ENCODE measurements at regions not wholly inside any gene's neighbourhood (a gene's known extent, or its start where the extent isn't known, plus 50 kb on each side); places are given as distances from the start of the nearest gene placed in this dataset.

- DNase-seq: no peak
- Mint-ChIP-seq H3K36me3 (ENCODE audit: low read depth) (no peaks in the 10 kb centered on the region), H3K4me1 (ENCODE audit: low read depth) (no peaks in the 10 kb centered on the region)
Observed at GRCh38 chr15:96087180-96087884, 243.2 kb upstream of the NR2F2 start.

GRCh38 chr15:96088650-96089049 lies 241.8 kb upstream of the NR2F2 start:
- no peak for DNase-seq
- Mint-ChIP-seq H3K27ac (no peak overlapping the region), H3K4me3 (no peak overlapping the region), H3K27me3 (peaks cover 18% of the 10 kb centered on the region), H3K36me3 (ENCODE audit: low read depth) (no peaks in the 10 kb centered on the region), H3K9me3 (no peaks in the 10 kb centered on the region), H3K4me1 (ENCODE audit: low read depth) (no peaks in the 10 kb centered on the region)

More at GRCh38 chr15:96087180-96087884, 243.2 kb upstream of the NR2F2 start:
- no peak overlapping the region for H3K27ac Mint-ChIP-seq
- H3K4me3 Mint-ChIP-seq: no peak overlapping the region
- H3K9me3 Mint-ChIP-seq: no peaks in the 10 kb centered on the region
- H3K27me3 Mint-ChIP-seq: peaks cover 19% of the 10 kb centered on the region

GRCh38 chr15:96089405-96090058 lies 241.0 kb upstream of the NR2F2 start:
- H3K9me3 Mint-ChIP-seq: no peaks in the 10 kb centered on the region
- H3K27me3 Mint-ChIP-seq: peaks cover 22% of the 10 kb centered on the region
- H3K4me3 Mint-ChIP-seq: no peak overlapping the region
- H3K36me3 Mint-ChIP-seq (ENCODE audit: low read depth): no peaks in the 10 kb centered on the region
- no peak overlapping the region for H3K27ac Mint-ChIP-seq
- H3K4me1 Mint-ChIP-seq (ENCODE audit: low read depth): no peaks in the 10 kb centered on the region
- DNase-seq: no peak

- H3K9me3 Mint-ChIP-seq: no peaks in the 10 kb centered on the region
- H3K36me3 Mint-ChIP-seq (ENCODE audit: low read depth): no peaks in the 10 kb centered on the region
- H3K4me1 Mint-ChIP-seq (ENCODE audit: low read depth): no peaks in the 10 kb centered on the region
- no peak overlapping the region for H3K4me3 Mint-ChIP-seq
- no peak for DNase-seq
- peaks cover 22% of the 10 kb centered on the region for H3K27me3 Mint-ChIP-seq
- H3K27ac Mint-ChIP-seq: no peak overlapping the region
Observed at GRCh38 chr15:96092186-96092585, 238.3 kb upstream of the NR2F2 start.

GRCh38 chr15:96093063-96093462 lies 237.4 kb upstream of the NR2F2 start:
- Mint-ChIP-seq H3K4me1 (ENCODE audit: low read depth) (no peaks in the 10 kb centered on the region), H3K27me3 (peaks cover 22% of the 10 kb centered on the region)

GRCh38 chr15:96097661-96098060 lies 232.8 kb upstream of the NR2F2 start:
- H3K27ac Mint-ChIP-seq: no peak overlapping the region

More at GRCh38 chr15:96093063-96093462, 237.4 kb upstream of the NR2F2 start:
- no peak for DNase-seq
- Mint-ChIP-seq H3K36me3 (ENCODE audit: low read depth) (no peaks in the 10 kb centered on the region), H3K4me3 (no peak overlapping the region), H3K27ac (no peak overlapping the region), H3K9me3 (no peaks in the 10 kb centered on the region)

GRCh38 chr15:96102631-96103030 lies 227.9 kb upstream of the NR2F2 start:
- H3K27ac Mint-ChIP-seq: no peak overlapping the region
- no peaks in the 10 kb centered on the region for H3K4me1 Mint-ChIP-seq (ENCODE audit: low read depth)
- H3K36me3 Mint-ChIP-seq (ENCODE audit: low read depth): no peaks in the 10 kb centered on the region
- H3K27me3 Mint-ChIP-seq: no peaks in the 10 kb centered on the region
- DNase-seq: no peak
- H3K4me3 Mint-ChIP-seq: no peak overlapping the region
- no peaks in the 10 kb centered on the region for H3K9me3 Mint-ChIP-seq

More at GRCh38 chr15:96097661-96098060, 232.8 kb upstream of the NR2F2 start:
- Mint-ChIP-seq H3K36me3 (ENCODE audit: low read depth) (no peaks in the 10 kb centered on the region), H3K4me3 (no peak overlapping the region), H3K9me3 (no peaks in the 10 kb centered on the region), H3K4me1 (ENCODE audit: low read depth) (no peaks in the 10 kb centered on the region), H3K27me3 (peaks cover 7% of the 10 kb centered on the region)
- no peak for DNase-seq

- H3K4me3 Mint-ChIP-seq: no peak overlapping the region
- H3K36me3 Mint-ChIP-seq (ENCODE audit: low read depth): no peaks in the 10 kb centered on the region
- H3K9me3 Mint-ChIP-seq: no peaks in the 10 kb centered on the region
- H3K4me1 Mint-ChIP-seq (ENCODE audit: low read depth): no peaks in the 10 kb centered on the region
- H3K27ac Mint-ChIP-seq: no peak overlapping the region
- no peak for DNase-seq
- no peaks in the 10 kb centered on the region for H3K27me3 Mint-ChIP-seq
Observed at GRCh38 chr15:96106181-96106580, 224.3 kb upstream of the NR2F2 start.

- no peaks in the 10 kb centered on the region for H3K9me3 Mint-ChIP-seq
- no peak overlapping the region for H3K27ac Mint-ChIP-seq
- no peaks in the 10 kb centered on the region for H3K4me1 Mint-ChIP-seq (ENCODE audit: low read depth)
- no peaks in the 10 kb centered on the region for H3K27me3 Mint-ChIP-seq
- H3K36me3 Mint-ChIP-seq (ENCODE audit: low read depth): no peaks in the 10 kb centered on the region
- no peak overlapping the region for H3K4me3 Mint-ChIP-seq
- DNase-seq: no peak
Observed at GRCh38 chr15:96106628-96107027, 223.9 kb upstream of the NR2F2 start.

GRCh38 chr15:96107916-96108315 lies 222.6 kb upstream of the NR2F2 start:
- Mint-ChIP-seq H3K27me3 (no peaks in the 10 kb centered on the region), H3K9me3 (no peaks in the 10 kb centered on the region), H3K4me3 (no peak overlapping the region), H3K27ac (no peak overlapping the region), H3K4me1 (ENCODE audit: low read depth) (no peaks in the 10 kb centered on the region), H3K36me3 (ENCODE audit: low read depth) (no peaks in the 10 kb centered on the region)
- DNase-seq: no peak

- H3K27ac Mint-ChIP-seq: no peak overlapping the region
- H3K4me3 Mint-ChIP-seq: no peak overlapping the region
- no peaks in the 10 kb centered on the region for H3K9me3 Mint-ChIP-seq
- no peaks in the 10 kb centered on the region for H3K36me3 Mint-ChIP-seq (ENCODE audit: low read depth)
- no peaks in the 10 kb centered on the region for H3K27me3 Mint-ChIP-seq
- no peaks in the 10 kb centered on the region for H3K4me1 Mint-ChIP-seq (ENCODE audit: low read depth)
- DNase-seq: no peak
Observed at GRCh38 chr15:96108405-96108804, 222.1 kb upstream of the NR2F2 start.

GRCh38 chr15:96109820-96110219 lies 220.7 kb upstream of the NR2F2 start:
- H3K27me3 Mint-ChIP-seq: no peaks in the 10 kb centered on the region
- no peak for DNase-seq
- no peaks in the 10 kb centered on the region for H3K36me3 Mint-ChIP-seq (ENCODE audit: low read depth)
- no peaks in the 10 kb centered on the region for H3K9me3 Mint-ChIP-seq
- H3K4me3 Mint-ChIP-seq: no peak overlapping the region
- H3K27ac Mint-ChIP-seq: no peak overlapping the region
- no peaks in the 10 kb centered on the region for H3K4me1 Mint-ChIP-seq (ENCODE audit: low read depth)

GRCh38 chr15:96112018-96112417 lies 218.5 kb upstream of the NR2F2 start:
- H3K36me3 Mint-ChIP-seq (ENCODE audit: low read depth): no peaks in the 10 kb centered on the region
- DNase-seq: no peak
- peaks cover 9% of the 10 kb centered on the region for H3K27me3 Mint-ChIP-seq
- no peaks in the 10 kb centered on the region for H3K9me3 Mint-ChIP-seq
- no peaks in the 10 kb centered on the region for H3K4me1 Mint-ChIP-seq (ENCODE audit: low read depth)
- no peak overlapping the region for H3K4me3 Mint-ChIP-seq
- H3K27ac Mint-ChIP-seq: no peak overlapping the region

GRCh38 chr15:96115642-96116041 lies 214.9 kb upstream of the NR2F2 start:
- no peak for DNase-seq
- Mint-ChIP-seq H3K36me3 (ENCODE audit: low read depth) (no peaks in the 10 kb centered on the region), H3K27me3 (peaks cover 9% of the 10 kb centered on the region), H3K4me1 (ENCODE audit: low read depth) (no peaks in the 10 kb centered on the region), H3K4me3 (no peak overlapping the region), H3K9me3 (no peaks in the 10 kb centered on the region), H3K27ac (no peak overlapping the region)

- no peaks in the 10 kb centered on the region for H3K36me3 Mint-ChIP-seq (ENCODE audit: low read depth)
- peaks cover 9% of the 10 kb centered on the region for H3K27me3 Mint-ChIP-seq
- H3K9me3 Mint-ChIP-seq: no peaks in the 10 kb centered on the region
- no peak overlapping the region for H3K4me3 Mint-ChIP-seq
- H3K27ac Mint-ChIP-seq: no peak overlapping the region
- no peak for DNase-seq
- H3K4me1 Mint-ChIP-seq (ENCODE audit: low read depth): no peaks in the 10 kb centered on the region
Observed at GRCh38 chr15:96117270-96117669, 213.2 kb upstream of the NR2F2 start.
